ENCODE measurements at regions not wholly inside any gene's neighbourhood (a gene's known extent, or its start where the extent isn't known, plus 50 kb on each side); places are given as distances from the start of the nearest gene placed in this dataset.
A peak's percentile ranks its signal among the peaks of the same experiment; 100 is the strongest.
"Not testable (repeated sequence)": the region's sequence is repeated elsewhere in the genome, so short reads cannot be mapped to it uniquely, and the experiment has no call there.

DNA sequence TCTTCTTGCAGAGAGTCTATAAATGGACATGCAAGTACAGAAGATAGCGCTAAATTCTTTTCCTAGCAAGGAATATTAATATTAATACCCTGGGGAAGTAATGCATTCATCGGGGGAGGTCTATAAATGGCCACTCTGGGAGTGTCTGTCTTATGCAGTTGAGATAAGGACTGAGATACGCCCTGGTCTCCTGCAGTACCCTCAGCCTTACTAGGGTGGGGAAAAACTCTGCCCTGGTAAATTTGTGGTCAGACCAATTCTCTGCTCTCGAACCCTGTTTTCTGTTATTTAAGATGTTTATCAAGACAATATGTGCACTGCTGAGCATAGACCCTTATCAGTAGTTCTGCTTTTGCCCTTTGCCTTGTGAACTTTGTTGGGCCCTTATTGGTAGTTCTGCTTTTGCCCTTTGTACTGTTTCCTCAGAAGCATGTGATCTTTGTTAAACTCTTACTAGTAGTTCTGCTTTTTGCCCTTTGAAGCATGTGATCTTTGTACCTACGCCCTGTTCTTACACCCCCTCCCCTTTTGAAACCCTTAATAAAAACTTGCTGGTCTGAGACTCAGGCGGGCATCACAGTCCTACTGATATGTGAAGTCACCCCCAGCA is 1956.2 kb downstream of the PCDH9 start:
- not testable (repeated sequence) for DNase-seq

DNA sequence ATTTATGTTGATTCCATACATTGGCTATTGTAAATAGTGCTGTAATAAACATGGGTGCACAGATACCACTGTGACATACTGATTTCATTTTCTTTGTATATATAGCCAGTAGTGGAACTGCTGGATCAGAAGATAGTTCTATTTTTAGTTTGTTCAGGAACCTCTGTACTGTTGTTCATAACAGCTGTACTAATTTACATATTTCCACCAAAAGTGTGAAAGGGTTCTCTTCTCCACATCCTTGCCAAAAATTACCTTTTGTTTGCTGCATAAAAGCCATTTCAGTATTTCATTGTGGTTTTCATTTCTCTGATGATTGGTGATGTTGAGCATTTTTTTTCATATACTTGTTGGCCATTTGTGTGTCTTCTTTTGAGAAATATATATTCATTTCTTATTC is 1962.1 kb downstream of the PCDH9 start:
- no peak for DNase-seq

DNA sequence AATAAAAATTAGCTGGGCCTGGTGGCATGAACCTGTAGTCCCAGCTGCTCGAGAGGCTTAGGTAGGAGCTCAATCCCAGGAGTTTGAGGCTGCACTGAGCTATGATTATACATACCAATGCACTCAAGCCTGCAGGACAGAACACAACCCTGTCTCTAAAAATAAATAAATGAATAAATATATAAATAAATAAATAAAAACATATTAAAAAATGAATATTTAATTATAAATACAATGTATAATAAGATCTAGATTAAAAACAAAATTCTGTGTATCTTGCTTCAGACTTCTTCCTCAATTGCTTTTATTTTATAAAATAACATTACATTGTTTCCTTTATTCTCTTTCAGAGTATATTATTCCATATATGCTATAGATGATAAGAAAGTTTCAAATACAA is 1964.1 kb downstream of the PCDH9 start:
- no peak for DNase-seq

DNA sequence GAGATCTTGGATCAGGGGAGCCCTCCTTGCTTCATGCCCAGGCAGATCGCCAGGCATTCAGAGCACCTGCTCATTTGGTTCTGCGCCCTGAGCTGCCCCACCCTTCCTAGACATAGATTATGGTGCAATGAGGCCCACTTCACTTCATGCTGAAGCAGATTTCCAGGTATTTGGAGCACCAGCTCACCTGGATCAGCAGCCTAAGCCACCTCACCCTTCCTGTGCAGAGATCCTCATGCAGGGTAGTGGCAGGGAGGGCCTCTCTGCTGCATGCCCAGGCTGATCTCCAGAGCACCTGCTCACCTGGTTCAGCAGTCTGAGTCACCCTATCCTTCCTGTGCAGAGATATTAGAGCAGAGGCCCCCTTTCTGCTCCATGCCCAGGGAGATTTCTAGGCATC is 1966.1 kb downstream of the PCDH9 start:
- DNase-seq = no peak

DNA sequence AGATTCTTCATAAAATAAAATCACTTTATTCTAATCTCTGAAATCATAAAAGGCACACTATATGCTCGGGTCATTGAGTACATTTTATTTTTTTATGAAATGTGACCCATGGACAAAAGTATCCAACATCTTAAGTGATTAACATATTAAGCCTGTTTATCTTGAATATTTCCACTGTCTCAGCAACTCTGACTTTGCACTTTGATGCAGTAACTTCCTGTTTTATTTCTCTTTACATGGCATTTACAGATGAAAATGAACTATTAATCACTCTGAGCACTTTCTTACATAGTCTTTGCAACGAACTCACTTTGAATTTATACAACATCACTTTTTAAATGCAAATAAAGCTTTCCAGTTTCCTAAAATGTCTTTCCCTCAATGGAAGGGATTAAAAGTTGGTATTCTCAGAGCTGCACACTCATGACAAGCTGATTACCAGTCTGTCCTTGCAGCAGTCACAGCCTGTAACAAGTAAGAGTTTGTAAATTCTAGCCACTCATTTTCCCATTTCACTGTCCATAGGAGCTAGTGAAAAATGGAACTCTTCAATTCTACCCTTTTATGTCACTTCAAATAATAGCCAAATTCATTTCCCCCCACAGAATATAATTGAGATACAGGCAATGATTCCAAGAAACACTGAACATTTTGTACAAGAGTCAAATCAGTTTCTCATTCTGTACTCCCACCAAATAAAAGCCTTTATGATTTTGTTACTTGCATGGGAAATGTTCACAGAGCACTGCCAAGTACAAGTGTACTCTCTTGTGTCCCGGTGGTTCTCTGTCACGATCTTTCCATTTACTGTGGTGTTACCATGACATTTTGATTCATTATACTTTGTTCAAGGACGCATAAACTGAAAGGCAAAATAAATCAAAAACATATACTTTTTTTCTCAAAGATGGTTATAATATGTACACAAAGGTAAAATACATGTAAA is 1968.9 kb downstream of the PCDH9 start:
- no peak for DNase-seq

DNA sequence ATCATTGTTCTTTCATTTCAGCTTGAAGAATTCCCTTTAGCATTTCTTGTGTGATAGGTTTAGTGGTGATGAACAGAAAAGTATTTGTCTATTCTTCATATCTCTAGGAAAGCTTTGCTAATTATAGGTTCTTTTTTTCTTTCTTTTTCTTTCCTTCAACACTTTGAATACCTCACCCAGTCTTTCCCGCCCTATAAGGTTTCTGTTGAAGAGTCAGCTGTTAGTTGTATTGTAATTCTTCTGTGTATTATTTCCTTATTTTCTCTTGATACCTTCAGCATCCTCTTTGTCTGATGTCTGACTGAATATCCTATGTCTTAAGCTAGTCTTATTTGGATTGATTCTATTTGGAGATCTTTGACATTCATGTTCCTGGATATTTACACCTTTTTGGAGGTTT is 1989.4 kb downstream of the PCDH9 start:
- DNase-seq = no peak

DNA sequence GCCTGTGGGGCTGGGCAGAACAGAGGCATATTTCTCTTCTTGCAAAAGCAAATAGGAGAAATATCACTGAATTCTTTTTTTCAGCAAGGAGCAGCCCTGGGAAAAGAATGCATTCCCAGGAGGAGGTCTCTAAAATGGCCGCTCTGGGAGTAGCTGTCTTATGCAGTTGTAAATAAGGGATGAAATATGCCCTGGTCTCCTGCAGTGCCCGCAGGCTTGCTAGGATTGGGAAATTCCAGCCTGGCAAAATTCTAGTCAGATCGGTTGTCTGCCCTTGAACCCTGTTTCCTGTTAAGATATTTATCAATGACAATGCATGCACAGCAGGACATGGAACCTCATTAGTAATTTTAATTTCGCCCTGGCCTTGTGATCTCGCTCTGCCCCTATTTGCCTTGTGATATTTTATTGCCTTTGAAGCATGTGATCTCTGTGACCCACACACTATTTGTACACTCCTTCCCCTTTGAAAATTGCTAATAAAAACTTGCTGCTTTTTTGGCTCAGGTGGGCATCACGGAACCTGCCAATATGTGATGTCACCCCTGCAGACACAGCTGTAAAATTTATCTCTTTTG is 1993.2 kb downstream of the PCDH9 start:
- DNase-seq = no peak

DNA sequence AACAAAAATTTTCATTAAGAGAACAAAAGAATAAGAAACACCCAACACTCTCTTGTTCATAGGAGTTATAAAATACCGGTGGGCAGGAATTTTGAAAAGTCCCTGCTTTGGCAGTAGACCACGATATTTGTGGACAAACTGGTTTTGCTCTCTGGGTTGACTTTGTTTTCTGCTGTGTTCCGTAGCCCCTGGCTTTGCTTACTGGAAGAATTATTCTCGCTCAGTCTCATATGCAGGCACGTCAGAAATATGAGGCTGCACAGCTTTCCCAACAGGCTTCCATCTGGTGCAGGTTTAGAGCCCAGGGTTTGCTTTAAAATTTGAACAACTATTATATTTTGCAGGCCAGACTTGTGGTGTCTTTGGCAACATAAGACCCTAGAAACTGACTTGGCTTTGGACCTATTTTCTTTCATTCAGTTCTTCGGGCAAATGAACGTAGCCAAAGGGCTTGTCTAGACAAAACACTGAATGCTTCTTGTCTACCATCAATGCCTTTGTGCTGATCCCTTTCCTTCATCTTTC is 2012.6 kb downstream of the PCDH9 start:
- no peak for DNase-seq

DNA sequence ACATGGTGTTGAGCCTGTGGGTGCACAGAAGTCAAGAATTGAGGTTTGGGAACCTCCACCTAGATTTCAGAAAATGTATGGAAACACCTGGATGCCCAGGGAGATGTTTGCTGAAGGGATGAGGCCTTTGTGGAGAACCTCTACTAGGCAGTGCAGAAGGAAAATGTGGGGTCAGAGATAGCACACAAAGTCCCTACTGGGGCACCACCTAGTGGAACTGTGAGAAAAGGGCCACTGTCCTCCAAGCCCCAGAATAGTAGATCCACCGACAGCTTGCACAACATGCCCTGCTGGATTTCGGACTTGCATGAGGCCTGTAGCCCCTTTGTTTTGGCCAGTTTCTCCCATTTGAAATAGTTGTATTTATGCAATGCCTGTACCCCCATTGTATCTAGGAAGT is 2027.3 kb downstream of the PCDH9 start:
- peak in 1 of 2 experiments; percentile 34 for DNase-seq

DNA sequence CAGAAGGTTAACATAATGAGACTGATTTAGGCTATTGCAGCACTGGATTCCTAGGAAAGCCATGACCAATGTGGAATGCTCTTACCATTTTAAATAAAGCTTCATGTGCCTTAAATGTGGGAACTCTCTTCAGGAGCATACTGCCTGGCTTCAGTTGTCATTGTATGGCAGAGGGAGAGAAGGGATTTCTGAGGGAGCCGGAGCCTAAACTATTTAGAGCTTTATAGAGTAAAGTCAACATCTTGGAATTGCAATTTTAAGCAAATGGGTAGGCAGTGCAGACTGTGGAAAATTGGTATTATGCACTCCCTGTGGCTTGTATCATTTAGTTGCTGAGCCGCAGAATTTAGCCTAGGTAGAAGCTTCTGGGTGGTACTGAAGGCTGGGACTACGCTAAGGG is 2041.4 kb downstream of the PCDH9 start:
- DNase-seq = no peak

DNA sequence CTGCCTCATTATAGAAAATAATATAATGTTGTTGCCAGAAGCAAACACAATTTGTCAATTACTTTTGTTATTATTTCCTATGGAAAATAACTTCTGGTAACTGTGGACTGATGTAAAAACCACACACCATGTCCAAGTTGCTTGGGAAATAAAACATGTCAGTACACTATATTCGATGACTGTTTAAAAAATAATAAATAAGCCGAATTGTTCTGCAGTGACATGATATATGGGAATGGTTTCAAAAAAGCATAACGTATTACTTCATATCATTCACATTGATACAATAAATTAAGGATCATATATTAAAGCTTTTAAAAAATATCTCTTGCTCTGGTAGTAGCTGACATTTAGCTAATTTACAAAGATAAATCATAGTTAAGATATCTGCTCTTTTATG is 2062.1 kb downstream of the PCDH9 start:
- DNase-seq = no peak

DNA sequence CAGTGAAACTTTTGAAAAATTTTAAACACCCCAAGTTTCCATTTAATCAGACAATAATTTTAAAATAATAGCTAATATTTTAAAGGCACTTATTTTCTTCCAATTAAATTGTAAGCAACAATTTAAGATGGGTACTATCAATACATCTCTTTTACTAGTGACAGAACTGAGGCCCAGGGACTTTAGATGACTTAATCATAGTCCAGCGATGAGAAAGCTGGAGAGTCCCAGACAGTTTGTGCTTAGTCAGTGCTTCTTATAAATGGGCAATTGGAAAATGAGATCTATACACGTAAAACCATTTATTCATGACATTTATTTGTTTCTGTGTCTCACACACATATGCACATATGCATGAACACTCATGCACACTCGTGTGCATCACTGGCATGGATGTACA is 2063.5 kb downstream of the PCDH9 start:
- no peak for DNase-seq

DNA sequence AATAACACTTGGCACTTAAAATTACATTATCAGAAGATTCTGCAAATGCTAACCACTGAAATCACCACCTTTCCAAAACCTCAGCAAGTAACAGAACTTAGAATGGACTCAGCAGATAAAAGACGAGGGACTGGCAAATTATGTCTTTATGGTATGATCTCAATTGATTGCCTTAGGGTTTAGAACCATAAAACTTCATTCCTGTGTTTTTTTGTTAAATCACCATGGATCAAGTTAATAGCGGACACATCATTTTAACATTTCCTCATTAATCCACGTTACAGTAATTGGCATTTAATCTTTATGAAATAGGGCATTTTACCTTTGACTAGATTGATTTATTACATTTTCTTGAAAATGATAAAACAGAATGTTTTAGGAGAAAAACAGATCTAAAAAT is 2070.3 kb downstream of the PCDH9 start:
- no peak for DNase-seq

DNA sequence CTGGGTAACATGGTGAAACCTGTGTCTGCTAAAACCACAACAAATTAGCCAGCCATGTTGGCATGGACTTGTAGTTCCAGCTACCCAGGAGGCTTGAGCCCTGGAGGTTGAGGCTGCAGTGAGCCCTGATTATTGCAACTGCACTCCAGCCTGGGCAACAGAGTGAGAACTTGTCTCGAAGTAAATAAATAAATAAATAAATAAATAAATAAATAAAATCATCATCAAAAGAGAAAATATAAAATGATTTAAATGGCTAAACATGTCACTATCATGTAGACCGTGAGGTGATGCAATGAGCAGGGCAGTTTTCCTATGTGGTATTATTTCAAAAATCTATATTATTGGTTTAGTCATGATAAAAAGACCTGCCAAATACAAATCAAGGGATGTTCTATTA is 2074.3 kb downstream of the PCDH9 start:
- no peak for DNase-seq

DNA sequence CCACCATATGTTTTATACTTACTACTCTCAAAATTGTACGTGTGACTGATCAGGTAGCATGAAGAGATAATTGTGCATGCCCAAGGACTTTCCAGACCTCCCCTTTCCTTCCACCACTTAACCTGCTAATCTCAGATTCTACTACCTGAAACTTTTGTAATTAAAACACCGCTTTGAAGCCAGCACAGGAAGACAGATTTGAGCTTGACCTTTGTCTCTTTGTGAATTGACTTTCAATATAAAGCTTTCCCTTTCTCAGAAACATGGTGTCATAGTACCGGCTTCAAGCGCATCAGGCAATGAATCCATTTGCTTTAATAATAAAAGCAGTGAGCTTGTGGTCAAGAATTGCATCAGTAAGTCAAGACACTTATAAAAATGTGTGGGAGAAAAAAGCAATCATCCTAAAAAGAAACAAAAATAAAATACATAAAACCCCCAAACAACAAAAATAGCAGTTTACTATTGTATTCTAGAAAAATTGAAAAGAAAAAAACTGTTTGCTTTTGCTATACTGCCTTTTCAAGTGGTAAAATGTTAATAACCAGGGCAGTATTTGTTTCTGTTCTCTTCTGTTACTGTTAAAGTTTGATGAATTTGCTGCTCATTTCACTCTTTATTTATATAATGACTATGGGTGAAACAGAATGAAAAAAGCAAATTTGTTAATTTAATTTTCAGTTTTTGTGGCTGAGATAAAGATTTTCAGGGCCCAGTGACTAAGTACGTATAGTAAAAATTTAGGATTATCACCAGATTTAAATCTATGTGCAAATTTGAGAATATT is 2075.3 kb downstream of the PCDH9 start:
- DNase-seq = no peak

DNA sequence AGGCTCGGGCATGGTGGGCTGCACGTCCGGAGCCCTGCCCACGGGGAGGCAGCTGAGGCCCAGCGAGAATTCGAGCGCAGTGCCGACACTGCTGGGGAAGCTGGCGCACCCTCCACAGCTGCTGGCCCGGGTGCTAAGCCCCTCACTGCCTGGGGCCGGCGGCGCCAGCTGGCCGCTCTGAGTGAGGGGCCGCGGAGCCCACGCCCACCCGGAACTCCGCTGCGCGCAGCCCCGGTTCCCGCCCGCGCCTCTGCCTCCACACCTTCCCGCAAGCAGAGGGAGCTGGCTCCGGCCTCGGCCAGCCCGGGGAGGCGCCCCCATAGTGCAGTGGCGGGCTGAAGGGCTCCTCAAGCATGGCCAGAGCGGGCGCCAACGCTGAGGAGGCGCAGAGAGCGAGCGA is 2080.4 kb downstream of the PCDH9 start:
- DNase-seq = no peak

DNA sequence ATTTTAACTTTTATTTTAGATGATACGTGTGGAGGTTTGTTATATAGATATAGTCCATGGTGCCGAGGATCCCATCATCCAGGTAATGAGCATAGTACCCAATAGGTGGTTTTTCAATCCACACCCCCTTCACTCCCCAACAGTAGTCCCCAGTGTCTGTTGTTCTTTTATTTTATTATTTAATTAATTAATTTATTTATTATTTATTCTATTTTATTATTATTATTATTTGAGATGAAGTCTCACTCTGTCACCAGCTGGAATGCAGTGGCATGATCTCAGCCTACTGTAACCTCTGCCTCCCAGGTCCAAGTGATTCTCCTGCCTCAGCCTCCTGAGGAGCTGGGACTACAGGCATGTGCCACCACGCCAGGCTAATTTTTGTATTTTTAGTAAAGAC is 2086.2 kb downstream of the PCDH9 start:
- DNase-seq = no peak

DNA sequence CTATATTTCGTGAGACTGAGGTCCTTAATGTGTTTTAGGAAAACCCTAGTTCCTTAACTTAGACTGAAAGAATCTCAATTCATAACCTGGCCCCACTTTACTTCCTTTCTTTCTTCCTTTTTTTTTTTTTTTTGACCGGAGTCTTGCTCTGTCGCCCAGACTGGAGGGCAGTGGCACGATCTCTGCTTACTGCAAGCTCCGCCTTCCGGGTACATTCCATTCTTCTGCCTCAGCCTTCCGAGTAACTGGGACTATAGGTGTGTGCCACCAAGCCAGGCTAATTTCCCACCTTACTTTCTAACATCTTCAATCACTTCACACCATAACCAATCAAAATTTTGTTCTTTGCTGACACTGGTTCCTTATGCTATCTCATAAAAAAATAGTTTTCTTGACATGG is 2097.0 kb downstream of the PCDH9 start:
- DNase-seq = no peak

DNA sequence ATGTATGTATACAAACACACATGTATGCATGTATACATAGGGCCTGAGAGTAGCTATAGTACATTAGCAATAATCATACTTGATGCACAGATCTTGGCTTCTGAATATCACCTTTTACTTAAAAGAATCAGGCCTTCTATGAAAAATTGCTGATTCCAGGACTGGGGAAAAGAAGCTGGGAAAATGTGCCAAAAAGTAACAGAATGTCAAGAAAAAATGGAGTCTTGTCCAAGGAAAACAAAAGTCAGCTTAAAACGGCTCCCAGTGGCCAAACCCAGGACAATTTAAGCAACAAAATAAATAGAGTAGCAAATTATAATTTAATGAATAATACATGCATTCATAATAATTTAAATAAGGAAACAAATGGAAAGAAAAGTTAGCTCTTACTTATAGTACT is 2104.9 kb downstream of the PCDH9 start:
- DNase-seq = no peak

DNA sequence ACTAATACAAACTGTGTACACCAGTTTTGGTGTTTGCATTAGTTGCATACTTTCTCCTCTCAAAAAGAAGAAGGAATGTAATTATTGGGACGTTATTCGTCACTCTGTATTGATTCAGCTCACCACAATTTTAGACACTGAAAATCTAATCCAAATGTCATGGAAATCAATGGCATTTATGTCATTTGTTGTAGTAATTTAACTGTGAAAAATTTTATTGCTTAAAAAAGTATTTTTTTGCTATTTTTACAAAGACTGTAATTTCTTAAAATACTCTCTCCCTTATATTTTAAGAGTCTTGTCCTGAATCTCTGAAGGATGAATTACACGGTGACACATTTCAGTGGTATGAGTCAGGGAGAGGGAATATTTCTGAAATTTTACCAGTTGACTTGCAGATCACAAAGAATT is 2117.6 kb downstream of the PCDH9 start:
- DNase-seq = no peak

DNA sequence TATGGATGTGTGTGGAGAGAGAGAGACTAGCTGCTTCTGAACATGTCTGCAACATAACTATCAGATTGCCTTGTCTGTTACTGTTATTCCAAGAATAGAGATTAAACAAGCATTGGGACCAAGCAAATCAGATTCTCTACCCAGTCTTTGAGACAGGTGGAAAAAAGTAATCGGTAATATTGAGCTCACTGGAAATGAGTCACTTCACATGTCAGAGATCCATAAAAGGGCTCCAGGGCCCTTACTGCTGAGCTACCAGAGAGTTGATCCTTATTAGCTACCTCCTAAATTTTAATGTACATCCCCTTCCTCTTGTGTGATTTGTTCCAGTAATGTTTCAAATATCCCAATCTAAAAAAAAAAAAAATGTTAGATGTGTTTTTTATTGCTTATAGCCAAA is 2118.0 kb downstream of the PCDH9 start:
- no peak for DNase-seq

DNA sequence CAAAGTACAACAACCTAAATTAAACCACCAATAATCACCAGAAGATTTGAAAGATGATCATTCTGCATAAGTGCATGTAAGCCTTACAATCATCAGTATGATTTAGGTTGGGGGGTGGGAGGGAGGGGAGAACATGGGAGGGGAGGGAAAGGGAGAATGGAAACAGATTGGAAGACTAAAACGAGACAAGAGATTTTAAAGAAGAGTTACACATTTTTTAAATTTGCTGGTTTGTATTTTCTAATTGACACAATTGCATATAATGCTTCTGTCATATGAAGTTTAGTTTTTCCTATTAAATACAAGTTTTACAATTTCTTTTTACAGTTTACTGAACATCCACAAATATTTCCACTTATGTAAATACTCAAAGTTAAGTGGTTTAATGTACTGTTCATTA is 2118.9 kb downstream of the PCDH9 start:
- DNase-seq = no peak

DNA sequence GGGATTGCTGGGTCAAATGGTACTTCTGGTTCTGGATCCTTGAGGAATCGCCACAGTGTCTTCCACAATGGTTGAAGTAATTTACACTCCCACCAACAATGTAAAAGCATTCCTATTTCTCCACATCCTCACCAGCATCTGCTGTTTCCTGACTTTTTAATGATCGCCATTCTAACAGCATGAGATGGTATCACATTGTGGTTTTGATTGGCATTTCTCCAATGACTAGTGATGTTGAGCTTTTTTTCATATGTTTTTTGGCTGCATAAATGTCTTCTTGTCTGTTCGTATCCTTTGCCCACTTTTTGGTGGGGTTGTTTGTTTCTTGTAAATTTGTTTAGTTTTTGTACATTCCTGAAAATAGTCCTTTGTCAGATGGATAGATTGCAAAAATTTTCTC is 2125.7 kb downstream of the PCDH9 start:
- DNase-seq = not testable (repeated sequence)
